ENCODE measurements at regions not wholly inside any gene's neighbourhood (a gene's known extent, or its start where the extent isn't known, plus 50 kb on each side); places are given as distances from the start of the nearest gene placed in this dataset.

GRCh38 chr7:12746211-12746610 is 58.8 kb downstream of the ARL4A start:
- Mint-ChIP-seq H3K9me3 (no peaks in the 10 kb centered on the region; the same call in 2 of the 3 replicates), H3K36me3 (ENCODE audit: low read depth) (peaks cover 4% of the 10 kb centered on the region; the same call in 1 of the 3 replicates), H3K27me3 (ENCODE audit: insufficient read depth, low read depth, poor library complexity) (peaks cover 6% of the 10 kb centered on the region), H3K27ac (no peak overlapping the region), H3K4me3 (no peak overlapping the region), H3K4me1 (peaks cover 23% of the 10 kb centered on the region)
- Histone ChIP-seq H3K4me3 (no peak overlapping the region), H3K4me1 (ENCODE audit: insufficient read depth) (peaks cover 22% of the 10 kb centered on the region), H3K36me3 (ENCODE audit: insufficient read depth) (no peaks in the 10 kb centered on the region), H3F3A (replicated peaks; ENCODE audit: low read depth) (0 out of 2 replicates have a peak, but pooled peaks cover 4% of the 10 kb centered on the region), H2AFZ (no peak overlapping the region), H3K79me2 (replicated peaks; ENCODE audit: insufficient read depth) (no peaks in the 10 kb centered on the region), H3K27ac (ENCODE audit: low read depth) (no peak overlapping the region), H3K27me3 (ENCODE audit: insufficient read depth) (no peaks in the 10 kb centered on the region), H3K9me2 (ENCODE audit: insufficient read depth) (peaks cover 10% of the 10 kb centered on the region; the same call in 1 of the 2 replicates), H4K20me1 (replicated peaks; ENCODE audit: insufficient read depth) (no peaks in the 10 kb centered on the region), H3K4me2 (no peak overlapping the region)
- TF ChIP-seq, protein P1, sequence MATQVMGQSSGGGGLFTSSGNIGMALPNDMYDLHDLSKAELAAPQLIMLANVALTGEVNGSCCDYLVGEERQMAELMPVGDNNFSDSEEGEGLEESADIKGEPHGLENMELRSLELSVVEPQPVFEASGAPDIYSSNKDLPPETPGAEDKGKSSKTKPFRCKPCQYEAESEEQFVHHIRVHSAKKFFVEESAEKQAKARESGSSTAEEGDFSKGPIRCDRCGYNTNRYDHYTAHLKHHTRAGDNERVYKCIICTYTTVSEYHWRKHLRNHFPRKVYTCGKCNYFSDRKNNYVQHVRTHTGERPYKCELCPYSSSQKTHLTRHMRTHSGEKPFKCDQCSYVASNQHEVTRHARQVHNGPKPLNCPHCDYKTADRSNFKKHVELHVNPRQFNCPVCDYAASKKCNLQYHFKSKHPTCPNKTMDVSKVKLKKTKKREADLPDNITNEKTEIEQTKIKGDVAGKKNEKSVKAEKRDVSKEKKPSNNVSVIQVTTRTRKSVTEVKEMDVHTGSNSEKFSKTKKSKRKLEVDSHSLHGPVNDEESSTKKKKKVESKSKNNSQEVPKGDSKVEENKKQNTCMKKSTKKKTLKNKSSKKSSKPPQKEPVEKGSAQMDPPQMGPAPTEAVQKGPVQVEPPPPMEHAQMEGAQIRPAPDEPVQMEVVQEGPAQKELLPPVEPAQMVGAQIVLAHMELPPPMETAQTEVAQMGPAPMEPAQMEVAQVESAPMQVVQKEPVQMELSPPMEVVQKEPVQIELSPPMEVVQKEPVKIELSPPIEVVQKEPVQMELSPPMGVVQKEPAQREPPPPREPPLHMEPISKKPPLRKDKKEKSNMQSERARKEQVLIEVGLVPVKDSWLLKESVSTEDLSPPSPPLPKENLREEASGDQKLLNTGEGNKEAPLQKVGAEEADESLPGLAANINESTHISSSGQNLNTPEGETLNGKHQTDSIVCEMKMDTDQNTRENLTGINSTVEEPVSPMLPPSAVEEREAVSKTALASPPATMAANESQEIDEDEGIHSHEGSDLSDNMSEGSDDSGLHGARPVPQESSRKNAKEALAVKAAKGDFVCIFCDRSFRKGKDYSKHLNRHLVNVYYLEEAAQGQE (IDR thresholded peaks at IDR 0.05; ENCODE audit: unreplicated experiment), result no peak
- TF ChIP-seq, protein P2, sequence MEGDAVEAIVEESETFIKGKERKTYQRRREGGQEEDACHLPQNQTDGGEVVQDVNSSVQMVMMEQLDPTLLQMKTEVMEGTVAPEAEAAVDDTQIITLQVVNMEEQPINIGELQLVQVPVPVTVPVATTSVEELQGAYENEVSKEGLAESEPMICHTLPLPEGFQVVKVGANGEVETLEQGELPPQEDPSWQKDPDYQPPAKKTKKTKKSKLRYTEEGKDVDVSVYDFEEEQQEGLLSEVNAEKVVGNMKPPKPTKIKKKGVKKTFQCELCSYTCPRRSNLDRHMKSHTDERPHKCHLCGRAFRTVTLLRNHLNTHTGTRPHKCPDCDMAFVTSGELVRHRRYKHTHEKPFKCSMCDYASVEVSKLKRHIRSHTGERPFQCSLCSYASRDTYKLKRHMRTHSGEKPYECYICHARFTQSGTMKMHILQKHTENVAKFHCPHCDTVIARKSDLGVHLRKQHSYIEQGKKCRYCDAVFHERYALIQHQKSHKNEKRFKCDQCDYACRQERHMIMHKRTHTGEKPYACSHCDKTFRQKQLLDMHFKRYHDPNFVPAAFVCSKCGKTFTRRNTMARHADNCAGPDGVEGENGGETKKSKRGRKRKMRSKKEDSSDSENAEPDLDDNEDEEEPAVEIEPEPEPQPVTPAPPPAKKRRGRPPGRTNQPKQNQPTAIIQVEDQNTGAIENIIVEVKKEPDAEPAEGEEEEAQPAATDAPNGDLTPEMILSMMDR (conservative IDR thresholded peaks at IDR 0.05; ENCODE audit: low read depth in 2 of 2), result no peak
- TF ChIP-seq STAT1 (IDR thresholded peaks at IDR 0.05; ENCODE audit: unreplicated experiment), result no peak
- DNase-seq (ENCODE audit: low spot score) (no peak), ATAC-seq (no peak)

DNA sequence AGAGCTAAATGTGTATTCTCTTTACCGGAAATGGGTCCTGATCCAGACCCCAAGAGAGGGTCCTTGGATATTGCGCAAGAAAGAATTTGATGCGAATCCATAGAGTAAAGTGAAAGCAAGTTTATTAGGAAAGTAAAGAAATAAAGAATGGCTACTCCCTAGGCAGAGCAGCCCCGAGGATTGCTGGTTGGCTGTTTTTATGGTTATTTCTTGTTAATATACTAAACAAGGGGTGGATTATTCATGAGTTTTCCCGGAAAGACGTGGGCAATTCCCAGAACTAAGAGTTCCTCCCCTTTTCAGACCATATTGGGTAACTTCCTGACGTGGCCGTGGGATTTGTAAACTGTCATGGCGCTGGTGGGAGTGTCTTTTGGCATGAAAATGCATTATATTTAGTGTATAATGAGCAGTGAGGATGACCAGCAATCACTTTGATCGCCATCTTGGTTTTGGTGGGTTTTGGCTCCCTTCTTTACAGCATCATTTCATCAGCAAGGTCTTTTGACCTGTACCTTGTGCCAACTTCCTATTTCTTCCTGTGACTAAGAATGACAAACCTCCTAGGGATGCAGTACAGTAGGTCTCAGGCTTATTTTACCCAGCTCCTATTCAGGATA is 60.4 kb downstream of the ARL4A start:
- ATAC-seq (no peak), DNase-seq (ENCODE audit: low spot score) (no peak)
- TF ChIP-seq, protein P1 (IDR thresholded peaks at IDR 0.05; ENCODE audit: unreplicated experiment), result no peak
- no peak for TF ChIP-seq EZH2 (IDR thresholded peaks at IDR 0.05; ENCODE audit: low read depth, unreplicated experiment)

More for the DNA sequence above, 60.4 kb downstream of the ARL4A start:
- H3K4me3 ChIP-seq, result no peak overlapping the region
- Mint-ChIP-seq H3K27me3 (ENCODE audit: insufficient read depth, low read depth, poor library complexity) (peaks cover 6% of the 10 kb centered on the region), H3K4me3 (no peak overlapping the region), H3K27ac (no peak overlapping the region), H3K4me1 (peaks cover 23% of the 10 kb centered on the region), H3K36me3 (ENCODE audit: low read depth) (peaks cover 4% of the 10 kb centered on the region; the same call in 1 of the 3 replicates), H3K9me3 (no peaks in the 10 kb centered on the region; the same call in 2 of the 3 replicates)
- no peak overlapping the region for H3K4me2 ChIP-seq
- H3F3A ChIP-seq (replicated peaks; ENCODE audit: low read depth), result 0 out of 2 replicates have a peak, but pooled peaks cover 4% of the 10 kb centered on the region
- H4K20me1 ChIP-seq (replicated peaks; ENCODE audit: insufficient read depth), result no peaks in the 10 kb centered on the region
- peaks cover 10% of the 10 kb centered on the region; the same call in 1 of the 2 replicates for H3K9me2 ChIP-seq (ENCODE audit: insufficient read depth)
- H2AFZ ChIP-seq, result no peak overlapping the region
- H3K36me3 ChIP-seq (ENCODE audit: insufficient read depth), result no peaks in the 10 kb centered on the region
- peaks cover 22% of the 10 kb centered on the region for H3K4me1 ChIP-seq (ENCODE audit: insufficient read depth)
- no peaks in the 10 kb centered on the region for H3K79me2 ChIP-seq (replicated peaks; ENCODE audit: insufficient read depth)
- H3K27me3 ChIP-seq (ENCODE audit: insufficient read depth), result no peaks in the 10 kb centered on the region
- no peak overlapping the region for H3K27ac ChIP-seq (ENCODE audit: low read depth)

Measured in GM23338 (cell line).